LNCAP (cell line): ENCODE measurements at regions not wholly inside any gene's neighbourhood (a gene's known extent, or its start where the extent isn't known, plus 50 kb on each side); places are given as distances from the start of the nearest gene placed in this dataset.

Experiments used
- TF ChIP-seq, protein P1 (sequence below): fragments of 450-650 bp; IDR thresholded peaks from 2 replicates; pipeline ENCODE4 v1.5.1; 2017; ENCODE audit warnings: mild to moderate bottlenecking

- TF ChIP-seq, protein P1, sequence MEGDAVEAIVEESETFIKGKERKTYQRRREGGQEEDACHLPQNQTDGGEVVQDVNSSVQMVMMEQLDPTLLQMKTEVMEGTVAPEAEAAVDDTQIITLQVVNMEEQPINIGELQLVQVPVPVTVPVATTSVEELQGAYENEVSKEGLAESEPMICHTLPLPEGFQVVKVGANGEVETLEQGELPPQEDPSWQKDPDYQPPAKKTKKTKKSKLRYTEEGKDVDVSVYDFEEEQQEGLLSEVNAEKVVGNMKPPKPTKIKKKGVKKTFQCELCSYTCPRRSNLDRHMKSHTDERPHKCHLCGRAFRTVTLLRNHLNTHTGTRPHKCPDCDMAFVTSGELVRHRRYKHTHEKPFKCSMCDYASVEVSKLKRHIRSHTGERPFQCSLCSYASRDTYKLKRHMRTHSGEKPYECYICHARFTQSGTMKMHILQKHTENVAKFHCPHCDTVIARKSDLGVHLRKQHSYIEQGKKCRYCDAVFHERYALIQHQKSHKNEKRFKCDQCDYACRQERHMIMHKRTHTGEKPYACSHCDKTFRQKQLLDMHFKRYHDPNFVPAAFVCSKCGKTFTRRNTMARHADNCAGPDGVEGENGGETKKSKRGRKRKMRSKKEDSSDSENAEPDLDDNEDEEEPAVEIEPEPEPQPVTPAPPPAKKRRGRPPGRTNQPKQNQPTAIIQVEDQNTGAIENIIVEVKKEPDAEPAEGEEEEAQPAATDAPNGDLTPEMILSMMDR, result no peak
Measured at GRCh38 chr6:122008101-122008999, 391.1 kb upstream of the HSF2 start.

GRCh38 chr6:122009000-122009350 is 390.5 kb upstream of the HSF2 start:
- TF ChIP-seq, protein P1, result no peak

GRCh38 chr6:122012578-122012977 is 386.9 kb upstream of the HSF2 start:
- TF ChIP-seq, protein P1, result no peak

DNA sequence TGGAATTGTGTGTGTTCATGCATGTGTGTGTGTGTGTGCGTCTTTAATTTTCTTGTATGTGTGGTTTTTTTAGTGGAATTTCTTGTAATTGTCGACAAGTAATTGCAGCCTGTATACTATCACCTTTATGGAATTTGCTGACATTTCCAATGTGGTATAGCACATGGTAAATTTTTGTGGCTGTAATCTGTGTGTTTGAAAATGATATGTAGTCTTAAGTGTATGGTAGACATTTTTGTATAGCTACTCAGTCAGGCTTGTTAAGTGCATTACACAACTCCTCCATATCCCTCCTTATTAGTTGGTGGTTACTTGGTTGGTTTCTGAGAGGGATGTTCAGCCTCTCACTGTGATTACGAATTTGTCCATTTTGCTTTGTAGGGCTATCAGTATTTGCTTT is 384.5 kb upstream of the HSF2 start:
- TF ChIP-seq, protein P1, result no peak

- TF ChIP-seq, protein P1, result no peak
Measured at GRCh38 chr6:122020588-122021264, 378.7 kb upstream of the HSF2 start.

DNA sequence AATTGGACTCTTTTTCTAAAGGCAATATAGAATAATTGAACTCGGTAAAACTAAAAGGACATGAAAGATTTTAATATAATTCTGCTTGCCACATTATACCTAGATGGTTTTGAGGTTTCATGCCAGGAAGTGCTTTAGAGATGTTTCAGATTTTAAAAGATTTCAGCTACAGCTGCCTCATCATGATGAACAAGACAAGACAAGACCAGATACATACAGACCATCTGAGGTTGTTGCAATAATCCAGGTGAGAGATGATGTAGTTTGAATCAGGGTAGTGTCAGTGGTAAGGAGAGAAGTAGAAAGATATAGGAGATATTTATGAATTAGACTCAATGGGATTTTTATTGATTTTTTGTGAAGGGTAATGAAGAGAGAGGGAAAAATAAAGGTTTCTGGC is 374.3 kb upstream of the HSF2 start:
- TF ChIP-seq, protein P1, result no peak

GRCh38 chr6:122026582-122027369 is 372.7 kb upstream of the HSF2 start:
- TF ChIP-seq, protein P1, result no peak
